ENCODE measurements at regions not wholly inside any gene's neighbourhood (a gene's known extent, or its start where the extent isn't known, plus 50 kb on each side); places are given as distances from the start of the nearest gene placed in this dataset.

- Histone ChIP-seq H4K12ac (ENCODE audit: low read depth, low read length) (no peak overlapping the region), H3K4me3 (ENCODE audit: low read depth, low read length) (no peak overlapping the region), H3K4ac (ENCODE audit: low read depth, low read length) (no peak overlapping the region), H3K79me2 (ENCODE audit: control insufficient read depth, insufficient read depth, low read length, poor library complexity) (no peaks in the 10 kb centered on the region), H3K4me2 (ENCODE audit: low read length) (no peak overlapping the region), H3K4me1 (ENCODE audit: control insufficient read depth in 1 of 2, insufficient read depth in 2 of 2, low read length in 2 of 2) (no peaks in the 10 kb centered on the region), H3K79me1 (ENCODE audit: low read length) (no peaks in the 10 kb centered on the region), H3K9ac (ENCODE audit: low read length) (no peak overlapping the region), H3K27ac (ENCODE audit: low read depth, low read length) (no peak overlapping the region), H3K9me3 (ENCODE audit: insufficient read depth, low read depth, low read length) (peaks cover 6% of the 10 kb centered on the region), H2BK120ac (ENCODE audit: insufficient read depth, low read length, poor library complexity) (no peak overlapping the region), H2AK5ac (ENCODE audit: low read length) (no peak overlapping the region), H4K8ac (ENCODE audit: low read depth, low read length) (no peak overlapping the region), H4K91ac (ENCODE audit: low read depth, low read length) (no peak overlapping the region), H3K27me3 (ENCODE audit: insufficient read depth, low read length) (no peaks in the 10 kb centered on the region), H3K14ac (ENCODE audit: low read length) (no peak overlapping the region), H3K36me3 (ENCODE audit: control insufficient read depth in 1 of 2, insufficient read depth in 2 of 2, low read length in 2 of 2) (no peaks in the 10 kb centered on the region), H2AFZ (ENCODE audit: insufficient read depth, low read length, poor library complexity) (no peak overlapping the region), H3K23ac (ENCODE audit: low read length) (no peak overlapping the region), H2BK12ac (ENCODE audit: low read length) (no peak overlapping the region), H3K18ac (ENCODE audit: low read length) (no peak overlapping the region), H2BK5ac (ENCODE audit: low read depth, low read length, poor library complexity) (no peak overlapping the region)
- no CpG with 5 or more reads among the region's 2 CpGs for WGBS (ENCODE audit: extremely low coverage, insufficient coverage, insufficient read length)
- DNase-seq = no peak
These were observed 1302.0 kb upstream of the GBE1 start for GRCh38 chr3:83063446-83063845.

GRCh38 chr3:83048556-83048955 lies 1287.1 kb upstream of the GBE1 start:
- Histone ChIP-seq H3K18ac (ENCODE audit: low read length) (no peak overlapping the region), H2BK12ac (ENCODE audit: low read length) (no peak overlapping the region), H3K9ac (ENCODE audit: low read length) (no peak overlapping the region), H3K27me3 (ENCODE audit: insufficient read depth, low read length) (no peaks in the 10 kb centered on the region), H3K4me1 (ENCODE audit: control insufficient read depth in 1 of 2, insufficient read depth in 2 of 2, low read length in 2 of 2) (no peaks in the 10 kb centered on the region), H4K91ac (ENCODE audit: low read depth, low read length) (no peak overlapping the region), H3K9me3 (ENCODE audit: insufficient read depth, low read depth, low read length) (no peaks in the 10 kb centered on the region), H3K79me1 (ENCODE audit: low read length) (no peaks in the 10 kb centered on the region), H3K4me2 (ENCODE audit: low read length) (no peak overlapping the region), H4K12ac (ENCODE audit: low read depth, low read length) (no peak overlapping the region), H3K4ac (ENCODE audit: low read depth, low read length) (no peak overlapping the region), H2AK5ac (ENCODE audit: low read length) (no peak overlapping the region), H3K79me2 (ENCODE audit: control insufficient read depth, insufficient read depth, low read length, poor library complexity) (no peaks in the 10 kb centered on the region), H3K36me3 (ENCODE audit: control insufficient read depth in 1 of 2, insufficient read depth in 2 of 2, low read length in 2 of 2) (no peaks in the 10 kb centered on the region), H3K23ac (ENCODE audit: low read length) (no peak overlapping the region), H3K4me3 (ENCODE audit: low read depth, low read length) (no peak overlapping the region), H4K8ac (ENCODE audit: low read depth, low read length) (no peak overlapping the region), H2AFZ (ENCODE audit: insufficient read depth, low read length, poor library complexity) (no peak overlapping the region), H2BK120ac (ENCODE audit: insufficient read depth, low read length, poor library complexity) (no peak overlapping the region), H2BK5ac (ENCODE audit: low read depth, low read length, poor library complexity) (no peak overlapping the region), H3K14ac (ENCODE audit: low read length) (no peak overlapping the region), H3K27ac (ENCODE audit: low read depth, low read length) (no peak overlapping the region)
- WGBS (ENCODE audit: extremely low coverage, insufficient coverage, insufficient read length) = no CpG with 5 or more reads among the region's 2 CpGs
- DNase-seq = no peak

- no peak overlapping the region for H2BK120ac ChIP-seq (ENCODE audit: insufficient read depth, low read length, poor library complexity)
These were observed 1278.0 kb upstream of the GBE1 start for GRCh38 chr3:83039422-83039821.

GRCh38 chr3:83035704-83036010 lies 1274.2 kb upstream of the GBE1 start:
- no peak for DNase-seq
- Histone ChIP-seq H3K23ac (ENCODE audit: low read length) (no peak overlapping the region), H3K4me1 (ENCODE audit: control insufficient read depth in 1 of 2, insufficient read depth in 2 of 2, low read length in 2 of 2) (no peaks in the 10 kb centered on the region), H3K4ac (ENCODE audit: low read depth, low read length) (no peak overlapping the region), H4K91ac (ENCODE audit: low read depth, low read length) (no peak overlapping the region), H3K14ac (ENCODE audit: low read length) (no peak overlapping the region), H3K79me2 (ENCODE audit: control insufficient read depth, insufficient read depth, low read length, poor library complexity) (no peaks in the 10 kb centered on the region), H2BK120ac (ENCODE audit: insufficient read depth, low read length, poor library complexity) (no peak overlapping the region), H3K18ac (ENCODE audit: low read length) (no peak overlapping the region), H2BK12ac (ENCODE audit: low read length) (no peak overlapping the region), H2AFZ (ENCODE audit: insufficient read depth, low read length, poor library complexity) (no peak overlapping the region), H3K27ac (ENCODE audit: low read depth, low read length) (no peak overlapping the region), H4K8ac (ENCODE audit: low read depth, low read length) (no peak overlapping the region), H3K27me3 (ENCODE audit: insufficient read depth, low read length) (no peaks in the 10 kb centered on the region), H3K36me3 (ENCODE audit: control insufficient read depth in 1 of 2, insufficient read depth in 2 of 2, low read length in 2 of 2) (no peaks in the 10 kb centered on the region), H3K79me1 (ENCODE audit: low read length) (no peaks in the 10 kb centered on the region), H3K4me2 (ENCODE audit: low read length) (no peak overlapping the region), H2AK5ac (ENCODE audit: low read length) (no peak overlapping the region), H3K9ac (ENCODE audit: low read length) (no peak overlapping the region), H2BK5ac (ENCODE audit: low read depth, low read length, poor library complexity) (no peak overlapping the region), H3K4me3 (ENCODE audit: low read depth, low read length) (no peak overlapping the region), H4K12ac (ENCODE audit: low read depth, low read length) (no peak overlapping the region), H3K9me3 (ENCODE audit: insufficient read depth, low read depth, low read length) (peaks cover 4% of the 10 kb centered on the region)
- no CpG with 5 or more reads among the region's 2 CpGs for WGBS (ENCODE audit: extremely low coverage, insufficient coverage, insufficient read length)

More at GRCh38 chr3:83039422-83039821, 1278.0 kb upstream of the GBE1 start:
- no peak overlapping the region for H4K8ac ChIP-seq (ENCODE audit: low read depth, low read length)
- peaks cover 4% of the 10 kb centered on the region for H3K9me3 ChIP-seq (ENCODE audit: insufficient read depth, low read depth, low read length)
- no peak overlapping the region for H4K12ac ChIP-seq (ENCODE audit: low read depth, low read length)
- H2AK5ac ChIP-seq (ENCODE audit: low read length) = no peak overlapping the region
- no peak overlapping the region for H2BK5ac ChIP-seq (ENCODE audit: low read depth, low read length, poor library complexity)
- no peak overlapping the region for H2AFZ ChIP-seq (ENCODE audit: insufficient read depth, low read length, poor library complexity)
- no CpG with 5 or more reads among the region's 1 CpG for WGBS (ENCODE audit: extremely low coverage, insufficient coverage, insufficient read length)
- no peak for DNase-seq
- H3K9ac ChIP-seq (ENCODE audit: low read length) = no peak overlapping the region
- H3K14ac ChIP-seq (ENCODE audit: low read length) = no peak overlapping the region
- H3K79me2 ChIP-seq (ENCODE audit: control insufficient read depth, insufficient read depth, low read length, poor library complexity) = no peaks in the 10 kb centered on the region
- no peaks in the 10 kb centered on the region for H3K79me1 ChIP-seq (ENCODE audit: low read length)
- H4K91ac ChIP-seq (ENCODE audit: low read depth, low read length) = no peak overlapping the region
- no peak overlapping the region for H3K18ac ChIP-seq (ENCODE audit: low read length)
- H3K4me2 ChIP-seq (ENCODE audit: low read length) = no peak overlapping the region
- no peaks in the 10 kb centered on the region for H3K4me1 ChIP-seq (ENCODE audit: control insufficient read depth in 1 of 2, insufficient read depth in 2 of 2, low read length in 2 of 2)
- H3K4ac ChIP-seq (ENCODE audit: low read depth, low read length) = no peak overlapping the region
- H3K4me3 ChIP-seq (ENCODE audit: low read depth, low read length) = no peak overlapping the region
- H3K36me3 ChIP-seq (ENCODE audit: control insufficient read depth in 1 of 2, insufficient read depth in 2 of 2, low read length in 2 of 2) = no peaks in the 10 kb centered on the region
- no peak overlapping the region for H3K23ac ChIP-seq (ENCODE audit: low read length)
- H3K27ac ChIP-seq (ENCODE audit: low read depth, low read length) = no peak overlapping the region
- no peak overlapping the region for H2BK12ac ChIP-seq (ENCODE audit: low read length)
- no peaks in the 10 kb centered on the region for H3K27me3 ChIP-seq (ENCODE audit: insufficient read depth, low read length)

Data from trophoblast cell (in vitro differentiated cells and primary cell).